ENCODE measurements at regions not wholly inside any gene's neighbourhood (a gene's known extent, or its start where the extent isn't known, plus 50 kb on each side); places are given as distances from the start of the nearest gene placed in this dataset.

DNA sequence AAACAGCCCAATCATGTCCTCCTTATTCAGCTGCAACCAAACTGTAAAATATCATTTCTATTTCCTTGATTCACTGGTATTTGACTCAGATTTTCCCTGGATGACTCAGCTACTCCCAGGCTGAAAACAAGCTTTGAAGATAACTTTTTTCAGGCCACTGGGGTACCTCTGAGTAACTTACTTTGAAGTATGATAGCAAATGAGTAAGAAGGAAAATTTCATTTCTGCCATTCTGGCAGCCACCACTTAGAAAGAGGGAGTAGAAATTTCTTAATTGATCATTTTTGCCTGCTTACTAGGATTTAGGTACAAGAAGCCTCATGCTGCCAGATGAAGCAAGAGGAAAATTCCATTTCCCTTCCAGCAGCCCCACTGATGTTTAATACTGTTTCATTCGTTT is 247.4 kb downstream of the PRELID2 start:
- Histone ChIP-seq H3K27ac (peak overlapping the region; percentile 45), H3K4me2 (ENCODE audit: unreplicated experiment) (peak overlapping the region; percentile 39), H4K20me1 (ENCODE audit: insufficient read depth) (no peaks in the 10 kb centered on the region), H3K79me2 (ENCODE audit: insufficient read depth) (no peaks in the 10 kb centered on the region), H3K9me2 (ENCODE audit: insufficient read depth) (no peaks in the 10 kb centered on the region), H3K9ac (no peak overlapping the region), H3K36me3 (ENCODE audit: low read depth) (no peaks in the 10 kb centered on the region), H3K4me1 (ENCODE audit: insufficient read depth) (peaks cover 28% of the 10 kb centered on the region), H3K9me3 (ENCODE audit: low read depth) (no peaks in the 10 kb centered on the region), H3K27me3 (replicated peaks; ENCODE audit: insufficient read depth) (no peaks in the 10 kb centered on the region), H3K4me3 (0 out of 2 replicates have a peak overlapping the region, but pooled peaks have one; percentile 8), H2AFZ (peak overlapping the region; percentile 40; the same call in 1 of the 2 replicates), H3F3A (ENCODE audit: insufficient read depth) (peaks cover 22% of the 10 kb centered on the region)
- peak; percentile 93 for DNase-seq
- in situ Hi-C loops (cut with MboI), result no loop called here
- TF ChIP-seq EZH2phosphoT487 (IDR thresholded peaks at IDR 0.05; ENCODE audit: insufficient read depth, low read depth) (no peak), EZH2 (IDR thresholded peaks at IDR 0.05; ENCODE audit: insufficient read depth, poor library complexity, severe bottlenecking) (no peak)
- 0% methylated on average over 1 of the region's 1 CpG for WGBS, 2 experiments (ENCODE audit: low coverage in 1 of 2, low lambda C conversion rate in 2 of 2, missing lambda C conversion rate in 2 of 2)

DNA sequence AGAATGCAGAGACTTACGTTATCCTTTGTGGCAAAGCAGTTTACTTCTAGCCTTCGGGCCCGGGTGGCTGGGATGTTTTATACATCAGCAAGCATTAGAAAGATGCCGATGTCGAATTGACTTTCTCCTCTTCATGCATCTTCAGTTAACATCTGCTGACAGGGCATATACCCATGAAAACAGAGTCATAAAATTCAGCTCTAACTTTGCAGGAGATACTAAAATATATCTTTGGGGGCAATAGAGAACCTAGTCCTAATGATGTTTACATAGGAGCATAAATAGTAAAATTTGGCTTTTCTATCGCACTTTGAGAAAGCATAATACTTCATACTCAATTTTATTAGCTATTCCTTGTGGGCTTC is 247.9 kb downstream of the PRELID2 start:
- Histone ChIP-seq H3K9me2 (ENCODE audit: insufficient read depth) (no peaks in the 10 kb centered on the region), H4K20me1 (ENCODE audit: insufficient read depth) (no peaks in the 10 kb centered on the region), H3K4me3 (no peak overlapping the region), H3K36me3 (ENCODE audit: low read depth) (no peaks in the 10 kb centered on the region), H3K9ac (no peak overlapping the region), H3K27me3 (replicated peaks; ENCODE audit: insufficient read depth) (no peaks in the 10 kb centered on the region), H3K4me2 (ENCODE audit: unreplicated experiment) (peak overlapping the region; percentile 39), H3K79me2 (ENCODE audit: insufficient read depth) (no peaks in the 10 kb centered on the region), H2AFZ (0 out of 2 replicates have a peak overlapping the region, but pooled peaks have one; percentile 40), H3K9me3 (ENCODE audit: low read depth) (no peaks in the 10 kb centered on the region), H3K27ac (peak overlapping the region; percentile 45), H3F3A (ENCODE audit: insufficient read depth) (peaks cover 22% of the 10 kb centered on the region), H3K4me1 (ENCODE audit: insufficient read depth) (peaks cover 28% of the 10 kb centered on the region)
- no peak for DNase-seq
- in situ Hi-C loops (cut with MboI), result no loop called here
- no peak for TF ChIP-seq EZH2 (IDR thresholded peaks at IDR 0.05; ENCODE audit: insufficient read depth, poor library complexity, severe bottlenecking)
- TF ChIP-seq EZH2phosphoT487 (IDR thresholded peaks at IDR 0.05; ENCODE audit: insufficient read depth, low read depth), result no peak
- WGBS, 2 experiments (ENCODE audit: low coverage in 1 of 2, low lambda C conversion rate in 2 of 2, missing lambda C conversion rate in 2 of 2), result 81 to 82% methylated on average over 6 of the region's 6 CpGs

DNA sequence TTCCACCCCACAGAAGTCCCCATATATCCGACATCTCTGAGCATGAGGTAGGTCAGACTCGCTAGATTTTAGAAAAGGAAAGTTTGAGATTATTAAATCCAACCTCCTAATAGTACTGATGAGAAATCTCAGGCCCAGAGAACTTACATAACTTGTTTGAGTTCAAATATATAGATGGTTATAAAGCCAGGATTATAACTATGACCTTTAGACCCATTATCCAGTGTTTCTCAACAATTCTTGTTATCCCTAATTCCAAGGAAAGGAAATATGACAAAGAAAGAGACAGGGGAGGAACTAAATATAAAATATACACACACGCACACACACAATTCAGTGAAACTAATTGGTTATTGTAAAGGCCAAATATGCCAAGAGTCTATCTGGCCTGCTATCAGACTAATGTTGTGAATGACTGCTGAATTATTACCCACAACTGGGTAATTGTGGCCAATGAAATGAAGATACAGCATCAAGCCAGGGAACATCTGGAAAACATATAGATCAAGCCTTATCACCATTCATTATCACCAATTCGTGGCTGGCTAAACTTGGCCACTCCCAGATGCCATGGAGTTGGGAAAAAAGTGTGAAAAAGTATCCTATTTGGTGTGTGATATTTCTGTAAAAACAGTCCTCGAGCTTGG is 248.4 kb downstream of the PRELID2 start:
- Histone ChIP-seq H2AFZ (0 out of 2 replicates have a peak overlapping the region, but pooled peaks have one; percentile 40), H3F3A (ENCODE audit: insufficient read depth) (peaks cover 22% of the 10 kb centered on the region), H3K36me3 (ENCODE audit: low read depth) (no peaks in the 10 kb centered on the region), H3K9ac (no peak overlapping the region), H3K79me2 (ENCODE audit: insufficient read depth) (no peaks in the 10 kb centered on the region), H3K27ac (peak overlapping the region; percentile 45), H3K9me3 (ENCODE audit: low read depth) (no peaks in the 10 kb centered on the region), H3K27me3 (replicated peaks; ENCODE audit: insufficient read depth) (no peaks in the 10 kb centered on the region), H3K4me2 (ENCODE audit: unreplicated experiment) (no peak overlapping the region), H4K20me1 (ENCODE audit: insufficient read depth) (no peaks in the 10 kb centered on the region), H3K9me2 (ENCODE audit: insufficient read depth) (no peaks in the 10 kb centered on the region), H3K4me3 (no peak overlapping the region), H3K4me1 (ENCODE audit: insufficient read depth) (peaks cover 28% of the 10 kb centered on the region)
- in situ Hi-C loops (cut with MboI), result no loop called here
- TF ChIP-seq EZH2phosphoT487 (IDR thresholded peaks at IDR 0.05; ENCODE audit: insufficient read depth, low read depth) (no peak), EZH2 (IDR thresholded peaks at IDR 0.05; ENCODE audit: insufficient read depth, poor library complexity, severe bottlenecking) (no peak)
- WGBS, 2 experiments (ENCODE audit: low coverage in 1 of 2, low lambda C conversion rate in 2 of 2, missing lambda C conversion rate in 2 of 2), result 90 to 95% methylated on average over 5 of the region's 5 CpGs
- DNase-seq, result no peak

DNA sequence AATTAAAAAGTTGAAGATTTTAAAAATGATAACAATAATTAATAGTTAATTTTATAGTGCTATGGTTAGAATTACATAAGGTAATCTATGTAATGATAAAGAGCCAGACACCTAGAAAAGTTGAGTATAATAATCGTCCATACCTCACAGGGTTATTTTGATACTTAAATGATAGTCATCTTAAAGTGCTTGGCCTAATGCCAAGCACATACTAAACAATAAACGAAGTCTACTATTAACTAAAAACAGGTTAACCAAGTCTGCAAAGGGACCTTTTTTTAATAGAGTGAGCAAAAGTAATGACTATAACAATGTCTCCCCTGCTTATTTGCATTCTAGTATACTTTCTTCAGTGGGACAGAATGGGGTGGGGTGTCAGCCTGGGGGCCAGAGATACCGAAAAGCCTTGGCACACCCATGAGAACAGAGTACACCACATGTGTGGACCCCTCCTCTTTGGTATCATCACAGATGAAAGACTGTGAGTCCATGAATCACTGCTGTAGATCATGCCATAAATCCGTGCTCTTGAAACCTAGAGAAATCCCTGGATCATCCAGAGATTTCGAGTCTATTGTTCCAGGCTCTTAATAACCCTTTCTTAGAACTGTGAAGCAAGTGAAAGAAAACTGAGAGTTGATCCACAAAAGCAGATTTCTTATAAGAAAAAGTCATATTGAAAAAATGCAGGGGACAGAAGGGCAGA is 249.5 kb downstream of the PRELID2 start:
- Histone ChIP-seq H3K9ac (no peak overlapping the region), H3K4me2 (ENCODE audit: unreplicated experiment) (peak overlapping the region; percentile 6), H3K4me3 (no peak overlapping the region), H3K9me2 (ENCODE audit: insufficient read depth) (no peaks in the 10 kb centered on the region), H3F3A (ENCODE audit: insufficient read depth) (peaks cover 22% of the 10 kb centered on the region), H4K20me1 (ENCODE audit: insufficient read depth) (no peaks in the 10 kb centered on the region), H2AFZ (no peak overlapping the region), H3K27ac (no peak overlapping the region), H3K4me1 (ENCODE audit: insufficient read depth) (peaks cover 28% of the 10 kb centered on the region), H3K27me3 (replicated peaks; ENCODE audit: insufficient read depth) (no peaks in the 10 kb centered on the region), H3K9me3 (ENCODE audit: low read depth) (no peaks in the 10 kb centered on the region), H3K36me3 (ENCODE audit: low read depth) (no peaks in the 10 kb centered on the region), H3K79me2 (ENCODE audit: insufficient read depth) (no peaks in the 10 kb centered on the region)
- 40 to 47% methylated on average over 5 of the region's 5 CpGs for WGBS, 2 experiments (ENCODE audit: low coverage in 1 of 2, low lambda C conversion rate in 2 of 2, missing lambda C conversion rate in 2 of 2)
- in situ Hi-C loops (cut with MboI), result no loop called here
- DNase-seq, result no peak
- TF ChIP-seq EZH2phosphoT487 (IDR thresholded peaks at IDR 0.05; ENCODE audit: insufficient read depth, low read depth) (no peak), EZH2 (IDR thresholded peaks at IDR 0.05; ENCODE audit: insufficient read depth, poor library complexity, severe bottlenecking) (no peak)
